Fibroblast of mammary gland (primary cell): ENCODE measurements at regions not wholly inside any gene's neighbourhood (a gene's known extent, or its start where the extent isn't known, plus 50 kb on each side); places are given as distances from the start of the nearest gene placed in this dataset.

Experiments used
- DNase-seq: peaks from one replicate; pipeline ENCODE4 v3.0.0-alpha.2; 2010; ENCODE audit warnings: low read depth
- H3K4me3 ChIP-seq: 2 replicates; pipeline ENCODE4 v1.5.1; 2011; ENCODE audit warnings: low read depth, mild to moderate bottlenecking, low read length, moderate library complexity; ENCODE audit not compliant: control insufficient read depth
- TF ChIP-seq, protein P1 (sequence below): conservative IDR thresholded peaks from 2 replicates; pipeline ENCODE4 v1.5.1; 2011; ENCODE audit warnings: low read depth, low read length, inconsistent platforms; ENCODE audit not compliant: control insufficient read depth, insufficient read depth

DNA sequence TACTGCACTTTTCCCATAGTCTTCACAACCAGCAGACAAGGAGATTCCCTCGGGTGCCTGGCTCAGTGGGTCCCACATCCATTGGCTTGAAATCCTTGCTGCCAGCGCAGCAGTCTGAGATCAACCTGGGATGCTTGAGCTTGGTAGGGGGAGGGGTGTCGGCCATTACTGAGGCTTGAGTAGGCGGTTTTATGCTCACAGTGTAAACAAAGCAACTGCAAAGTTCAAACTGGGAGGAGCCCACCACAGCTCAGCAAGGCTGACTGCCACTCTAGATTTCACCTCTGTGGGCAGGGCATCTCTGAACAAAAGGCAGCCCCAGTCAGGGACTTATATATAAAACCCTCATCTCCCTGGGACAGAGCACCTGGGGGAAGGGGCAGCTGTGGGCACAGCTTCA, 512.3 kb upstream of the MPDZ start:
- H3K4me3 ChIP-seq = no peak overlapping the region
- no peak for DNase-seq
- TF ChIP-seq, protein P1, sequence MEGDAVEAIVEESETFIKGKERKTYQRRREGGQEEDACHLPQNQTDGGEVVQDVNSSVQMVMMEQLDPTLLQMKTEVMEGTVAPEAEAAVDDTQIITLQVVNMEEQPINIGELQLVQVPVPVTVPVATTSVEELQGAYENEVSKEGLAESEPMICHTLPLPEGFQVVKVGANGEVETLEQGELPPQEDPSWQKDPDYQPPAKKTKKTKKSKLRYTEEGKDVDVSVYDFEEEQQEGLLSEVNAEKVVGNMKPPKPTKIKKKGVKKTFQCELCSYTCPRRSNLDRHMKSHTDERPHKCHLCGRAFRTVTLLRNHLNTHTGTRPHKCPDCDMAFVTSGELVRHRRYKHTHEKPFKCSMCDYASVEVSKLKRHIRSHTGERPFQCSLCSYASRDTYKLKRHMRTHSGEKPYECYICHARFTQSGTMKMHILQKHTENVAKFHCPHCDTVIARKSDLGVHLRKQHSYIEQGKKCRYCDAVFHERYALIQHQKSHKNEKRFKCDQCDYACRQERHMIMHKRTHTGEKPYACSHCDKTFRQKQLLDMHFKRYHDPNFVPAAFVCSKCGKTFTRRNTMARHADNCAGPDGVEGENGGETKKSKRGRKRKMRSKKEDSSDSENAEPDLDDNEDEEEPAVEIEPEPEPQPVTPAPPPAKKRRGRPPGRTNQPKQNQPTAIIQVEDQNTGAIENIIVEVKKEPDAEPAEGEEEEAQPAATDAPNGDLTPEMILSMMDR = no peak

DNA sequence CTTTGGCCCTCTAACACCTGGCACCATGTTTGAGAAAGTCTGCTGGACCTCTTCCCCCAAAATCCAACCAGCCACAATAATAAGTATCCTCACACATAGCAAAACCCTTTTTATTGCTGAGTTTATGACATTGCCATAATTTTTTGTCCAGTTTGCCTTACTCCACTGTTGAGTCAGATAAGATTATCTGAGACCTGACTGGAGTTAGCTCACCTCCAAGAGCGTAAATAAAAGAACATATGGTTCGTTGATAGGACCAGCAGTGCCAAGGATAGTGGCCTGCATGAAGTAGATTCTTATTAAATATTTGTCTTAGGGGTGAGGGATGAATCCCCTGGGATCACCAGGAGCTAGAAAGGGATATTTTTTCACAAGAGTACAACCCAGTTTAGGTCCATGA, 510.6 kb upstream of the MPDZ start:
- no peak overlapping the region for H3K4me3 ChIP-seq
- DNase-seq = no peak
- TF ChIP-seq, protein P1 = no peak

DNA sequence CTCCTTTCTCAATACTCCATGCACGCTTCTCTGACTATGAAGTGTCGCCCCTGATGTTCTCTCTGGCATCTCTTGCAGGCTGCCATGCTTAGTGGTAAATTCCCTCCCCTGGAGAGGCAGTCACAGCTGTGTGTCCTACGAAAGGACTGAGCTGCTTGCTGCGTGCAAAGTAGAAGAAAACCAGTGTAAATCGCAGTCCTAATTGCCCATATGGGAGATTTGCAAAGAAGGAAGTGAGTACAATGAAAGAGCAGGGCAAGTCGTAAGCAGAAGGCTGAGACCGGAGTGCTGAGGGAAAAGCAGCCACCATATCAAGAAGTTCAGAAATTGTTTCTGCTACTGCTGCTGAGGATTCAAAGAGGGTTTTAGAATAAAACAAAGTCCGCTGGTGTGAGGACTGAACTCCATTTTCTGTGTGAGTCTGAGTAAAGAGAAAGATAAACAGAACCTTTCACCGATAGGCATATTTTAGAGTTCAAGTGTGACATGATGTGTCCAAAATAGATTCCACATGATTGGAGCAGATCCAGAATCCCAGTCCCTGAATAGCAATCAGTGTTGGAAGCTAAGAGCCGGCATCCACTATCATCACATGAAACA, 507.8 kb upstream of the MPDZ start:
- TF ChIP-seq, protein P1 = no peak
- peak; percentile 88 for DNase-seq
- H3K4me3 ChIP-seq = peak overlapping the region; percentile 15

DNA sequence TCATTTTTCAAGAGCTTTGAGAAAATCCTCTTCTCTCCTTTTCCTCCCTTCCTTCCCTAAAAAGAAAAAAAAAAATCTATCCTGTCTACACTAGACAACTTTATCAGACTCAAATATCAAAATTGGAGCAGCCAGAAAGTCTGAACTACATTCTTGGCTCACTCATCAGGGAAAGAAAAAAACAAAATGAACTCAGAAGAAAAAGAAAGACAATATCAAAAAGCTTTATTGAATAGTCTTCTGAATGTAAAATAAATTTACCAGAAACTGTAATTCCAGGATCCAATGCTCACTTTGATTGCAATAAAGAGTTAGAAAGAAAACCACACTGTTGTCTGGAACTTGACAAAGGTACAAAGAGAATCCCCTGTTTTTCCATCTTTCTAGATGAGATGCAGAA, 507.2 kb upstream of the MPDZ start:
- TF ChIP-seq, protein P1 = no peak

DNA sequence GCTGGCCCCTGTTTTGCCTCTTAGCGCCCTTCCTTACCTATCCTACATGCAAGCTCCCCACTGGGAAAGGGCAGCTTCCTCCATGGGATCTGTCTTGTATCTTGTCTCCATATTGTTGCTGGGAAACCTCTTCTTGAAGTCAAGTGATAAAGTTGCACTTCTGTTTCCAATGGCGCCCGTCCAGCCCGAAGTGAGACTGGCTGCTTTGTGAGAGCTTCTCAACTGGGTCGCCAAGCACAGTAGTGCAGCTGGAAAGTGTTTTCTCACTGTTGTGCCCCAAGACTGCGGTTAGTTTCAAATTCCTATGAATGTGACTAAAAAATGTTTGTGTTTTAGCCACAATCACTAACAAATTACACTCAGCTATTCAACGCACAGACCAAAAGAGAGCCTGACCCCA, 506.6 kb upstream of the MPDZ start:
- TF ChIP-seq, protein P1 = no peak
- peak; percentile 40 for DNase-seq

More for the DNA sequence above, 507.2 kb upstream of the MPDZ start:
- H3K4me3 ChIP-seq = no peak overlapping the region
- no peak for DNase-seq

DNA sequence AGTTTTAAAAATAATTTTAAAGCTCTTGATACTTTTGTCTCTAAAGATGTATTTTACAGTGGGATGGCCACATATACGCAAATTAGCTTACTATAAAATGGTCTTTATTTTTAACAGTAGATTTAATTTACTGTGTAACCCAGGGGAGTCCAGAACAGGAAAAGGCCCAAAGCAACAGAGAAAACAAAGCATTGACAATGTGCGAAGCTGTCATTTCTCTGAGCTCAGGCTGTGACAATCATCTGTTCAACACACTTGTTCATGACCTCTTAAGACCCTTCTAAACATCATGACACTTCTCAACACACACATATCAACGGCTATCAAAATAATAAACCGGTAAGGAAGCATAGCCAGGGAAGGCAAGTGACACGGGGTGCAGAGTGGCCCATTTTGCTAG, 499.6 kb upstream of the MPDZ start:
- H3K4me3 ChIP-seq = no peak overlapping the region
- DNase-seq = no peak
- TF ChIP-seq, protein P1 = no peak

More for the DNA sequence above, 506.6 kb upstream of the MPDZ start:
- no peak overlapping the region for H3K4me3 ChIP-seq

DNA sequence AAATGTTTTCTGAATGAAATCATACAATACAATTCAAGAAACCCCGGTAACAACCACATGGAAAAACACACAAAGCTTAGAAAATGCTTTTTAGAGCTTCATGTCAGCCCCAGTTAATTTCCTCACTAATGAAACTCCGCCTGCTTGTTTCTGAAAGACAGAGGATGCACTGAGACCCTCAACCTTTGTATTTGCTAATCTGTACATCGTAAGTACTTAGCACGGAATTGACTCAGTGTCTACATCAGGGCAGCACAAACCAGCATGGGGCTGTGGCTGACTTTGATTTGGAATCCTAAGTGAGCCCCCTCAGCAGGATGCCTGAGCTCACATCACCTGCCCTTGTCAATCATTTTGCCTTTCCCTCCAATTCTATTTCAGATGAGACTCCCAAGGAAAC, 499.1 kb upstream of the MPDZ start:
- no peak for DNase-seq
- no peak overlapping the region for H3K4me3 ChIP-seq
- TF ChIP-seq, protein P1 = no peak
